AG08396 (cell line): ENCODE measurements at regions not wholly inside any gene's neighbourhood (a gene's known extent, or its start where the extent isn't known, plus 50 kb on each side); places are given as distances from the start of the nearest gene placed in this dataset.
A peak's percentile ranks its signal among the peaks of the same experiment; 100 is the strongest.

Experiments used
- DNase-seq: peaks from one replicate; pipeline ENCODE4 v3.0.0; 2012; ENCODE audit warnings: low spot score, mixed read lengths

DNA sequence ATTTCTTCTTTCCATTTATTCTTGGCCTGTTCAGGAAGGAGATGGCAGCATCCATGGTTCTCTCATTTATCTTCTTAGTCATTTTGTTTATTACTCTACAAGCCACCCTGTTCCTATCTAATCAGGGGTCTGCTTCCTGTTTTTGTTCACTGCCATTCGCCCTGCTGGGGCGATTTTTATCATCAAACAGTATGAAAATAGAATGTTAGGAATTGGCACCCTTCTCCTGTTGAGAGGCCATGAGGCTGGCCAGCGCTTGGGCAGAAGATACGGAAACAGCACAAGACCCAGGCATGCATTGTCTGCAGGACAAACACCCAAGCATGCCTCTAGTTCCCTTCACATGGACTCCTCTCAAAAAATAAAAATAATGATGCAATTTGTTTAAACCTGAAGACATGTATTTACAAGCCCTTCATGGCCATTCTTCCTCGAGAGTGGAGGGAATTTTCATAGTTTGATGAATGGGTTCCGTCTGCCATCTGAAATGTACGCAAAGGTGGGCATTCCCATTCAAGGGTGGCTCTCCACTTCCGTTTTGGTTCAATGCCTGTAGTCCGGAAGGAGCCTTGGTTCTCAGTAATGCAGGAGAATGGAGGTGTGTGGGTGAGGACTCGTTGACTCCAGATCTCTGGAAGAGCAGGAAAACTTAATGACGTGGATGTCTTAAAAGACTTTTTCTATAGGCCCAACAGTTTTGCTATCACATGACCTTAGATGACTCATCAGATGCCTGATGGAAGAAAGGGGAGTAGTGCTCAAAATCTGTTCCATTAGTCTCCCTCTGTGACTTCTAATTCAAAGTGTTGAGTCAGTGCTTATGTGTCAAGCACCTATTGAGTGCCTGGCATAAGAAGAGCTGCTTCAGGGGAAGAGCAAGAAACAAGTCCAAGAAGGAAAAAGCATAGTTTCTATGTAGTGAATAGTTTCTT is 252.4 kb upstream of the TBX3 start:
- no peak for DNase-seq

DNA sequence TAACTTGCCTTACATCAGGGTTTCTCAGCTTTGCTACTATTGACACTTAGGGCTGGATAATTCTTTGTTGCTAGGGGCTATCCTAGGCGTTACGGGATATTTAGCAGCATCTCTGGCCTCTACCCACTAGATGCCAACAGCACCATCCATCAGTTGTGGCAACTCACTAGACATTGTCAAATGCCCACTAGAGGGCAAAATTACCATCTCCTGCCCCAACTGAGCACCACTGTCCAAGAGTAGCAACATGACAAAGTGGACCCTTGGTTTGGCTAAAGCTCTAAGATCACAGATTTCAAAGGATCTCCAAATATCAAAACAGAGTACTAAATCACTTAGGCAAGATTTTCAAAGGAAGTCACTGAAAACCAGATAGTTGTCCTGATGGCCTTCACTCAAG is 251.7 kb upstream of the TBX3 start:
- no peak for DNase-seq

DNA sequence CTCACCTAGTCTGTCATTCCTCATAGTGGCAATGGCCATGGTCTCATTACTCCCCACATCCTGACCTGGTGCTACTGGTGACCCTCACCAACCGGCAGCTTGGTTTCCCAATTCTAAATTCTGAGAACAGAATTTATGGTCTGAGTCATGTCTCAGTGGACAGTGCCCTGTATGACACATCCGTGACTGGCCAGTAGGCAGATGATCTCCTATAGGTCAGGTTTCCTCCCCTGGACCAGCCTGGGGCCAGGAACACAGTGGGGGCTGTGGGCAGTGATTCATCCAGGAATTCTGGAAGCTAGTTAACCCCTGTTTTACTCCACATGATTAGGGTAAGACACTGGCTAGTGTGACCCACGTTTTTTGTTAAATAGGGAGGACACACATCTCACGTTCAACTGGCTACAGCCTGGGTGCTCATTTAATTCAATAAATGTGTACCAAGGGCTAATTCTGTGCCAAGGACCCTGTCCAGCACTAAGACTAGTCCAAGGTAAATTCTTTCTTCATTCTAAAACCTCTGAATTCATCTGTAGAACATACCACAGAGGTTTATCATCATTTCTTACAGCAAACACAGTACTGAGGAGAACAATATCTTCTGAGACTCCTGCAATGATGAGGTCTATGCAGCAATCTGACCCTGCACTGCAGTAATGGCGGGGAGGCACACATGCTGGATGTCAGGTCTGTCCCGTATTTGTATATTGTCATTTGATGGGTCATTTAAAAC is 249.6 kb upstream of the TBX3 start:
- DNase-seq: peak; percentile 84

GRCh38 chr12:114932806-114933205 is 248.8 kb upstream of the TBX3 start:
- DNase-seq: no peak

- no peak for DNase-seq
These were observed 247.1 kb upstream of the TBX3 start for GRCh38 chr12:114931025-114931424.

GRCh38 chr12:114926341-114926740 is 242.4 kb upstream of the TBX3 start:
- no peak for DNase-seq

- no peak for DNase-seq
These were observed 241.0 kb upstream of the TBX3 start for GRCh38 chr12:114924946-114925475.

- DNase-seq: no peak
These were observed 237.8 kb upstream of the TBX3 start for GRCh38 chr12:114921781-114922180.

GRCh38 chr12:114920771-114921554 is 237.0 kb upstream of the TBX3 start:
- DNase-seq: no peak

GRCh38 chr12:114919479-114919878 is 235.5 kb upstream of the TBX3 start:
- DNase-seq: no peak

DNA sequence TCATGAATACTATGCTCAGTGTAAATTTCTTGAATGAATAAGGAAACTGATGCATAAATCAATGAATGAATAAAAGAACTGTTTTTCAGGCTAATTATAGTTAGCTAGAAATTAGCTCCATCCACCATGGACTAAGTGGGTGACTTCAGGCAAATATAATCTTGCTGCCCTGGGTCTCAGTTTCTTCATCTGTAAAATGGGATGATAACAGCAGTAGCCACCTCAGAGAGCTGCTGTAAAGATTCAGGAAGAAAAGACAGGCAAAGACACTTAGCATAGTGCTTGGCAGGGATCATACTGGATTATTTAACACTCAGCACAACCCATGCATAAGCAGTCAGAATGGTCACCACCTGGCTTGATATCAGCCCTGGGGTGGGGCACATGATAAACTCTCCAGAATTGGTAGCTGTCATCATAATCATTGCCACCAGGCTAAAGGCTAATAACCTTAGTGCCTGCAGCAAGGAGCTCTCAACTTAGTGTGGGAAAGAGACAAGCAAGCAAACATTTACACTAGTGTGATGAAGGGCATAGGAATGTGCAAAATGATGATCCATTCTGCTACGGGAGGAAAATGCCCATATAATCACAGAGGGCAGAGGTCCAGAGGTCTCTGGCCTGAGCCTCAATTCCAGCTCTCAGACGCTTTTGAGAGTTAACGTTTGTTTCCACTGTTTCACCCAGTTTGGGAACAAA is 234.7 kb upstream of the TBX3 start:
- DNase-seq: peak; percentile 37

DNA sequence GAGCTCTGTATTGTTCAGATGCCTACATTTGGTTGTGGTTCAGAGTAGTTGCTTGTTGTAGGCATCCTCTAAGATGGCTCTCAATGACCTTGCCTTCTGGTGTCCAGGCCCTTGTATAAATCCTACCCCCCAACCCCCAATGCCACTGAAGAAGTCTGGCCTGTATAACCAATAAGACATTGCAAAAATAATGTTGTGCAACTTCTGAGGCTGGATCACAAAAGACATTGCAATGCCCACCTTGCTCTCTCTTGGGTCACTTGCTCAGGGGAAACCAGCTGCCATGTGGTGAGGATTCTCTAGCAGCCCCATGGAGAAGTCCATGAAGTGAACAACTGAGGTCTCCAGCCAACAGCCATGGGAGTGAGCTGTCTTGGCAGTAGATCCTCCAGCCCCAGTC is 234.0 kb upstream of the TBX3 start:
- DNase-seq: no peak

DNA sequence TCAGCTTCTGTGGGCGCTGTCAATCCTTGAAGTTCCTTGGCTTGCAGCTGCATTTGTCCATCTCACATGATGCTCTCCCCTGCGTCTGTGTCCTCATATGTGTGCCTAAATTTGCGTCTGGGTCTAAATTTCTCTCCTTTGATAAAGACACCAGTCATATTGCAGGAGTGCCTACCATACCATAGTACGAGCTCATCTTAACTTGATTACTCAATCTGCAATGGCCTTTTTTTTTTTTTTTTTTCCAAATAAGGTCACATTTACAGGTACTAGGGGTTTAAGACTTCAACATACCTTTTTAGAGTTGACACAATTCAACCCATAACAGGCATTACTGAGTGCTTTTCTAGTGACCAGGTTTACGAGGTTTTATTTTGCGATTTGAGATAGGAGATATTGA is 233.3 kb upstream of the TBX3 start:
- DNase-seq: no peak

GRCh38 chr12:114916541-114916940 is 232.6 kb upstream of the TBX3 start:
- no peak for DNase-seq

GRCh38 chr12:114916124-114916523 is 232.1 kb upstream of the TBX3 start:
- peak; percentile 43 for DNase-seq

DNA sequence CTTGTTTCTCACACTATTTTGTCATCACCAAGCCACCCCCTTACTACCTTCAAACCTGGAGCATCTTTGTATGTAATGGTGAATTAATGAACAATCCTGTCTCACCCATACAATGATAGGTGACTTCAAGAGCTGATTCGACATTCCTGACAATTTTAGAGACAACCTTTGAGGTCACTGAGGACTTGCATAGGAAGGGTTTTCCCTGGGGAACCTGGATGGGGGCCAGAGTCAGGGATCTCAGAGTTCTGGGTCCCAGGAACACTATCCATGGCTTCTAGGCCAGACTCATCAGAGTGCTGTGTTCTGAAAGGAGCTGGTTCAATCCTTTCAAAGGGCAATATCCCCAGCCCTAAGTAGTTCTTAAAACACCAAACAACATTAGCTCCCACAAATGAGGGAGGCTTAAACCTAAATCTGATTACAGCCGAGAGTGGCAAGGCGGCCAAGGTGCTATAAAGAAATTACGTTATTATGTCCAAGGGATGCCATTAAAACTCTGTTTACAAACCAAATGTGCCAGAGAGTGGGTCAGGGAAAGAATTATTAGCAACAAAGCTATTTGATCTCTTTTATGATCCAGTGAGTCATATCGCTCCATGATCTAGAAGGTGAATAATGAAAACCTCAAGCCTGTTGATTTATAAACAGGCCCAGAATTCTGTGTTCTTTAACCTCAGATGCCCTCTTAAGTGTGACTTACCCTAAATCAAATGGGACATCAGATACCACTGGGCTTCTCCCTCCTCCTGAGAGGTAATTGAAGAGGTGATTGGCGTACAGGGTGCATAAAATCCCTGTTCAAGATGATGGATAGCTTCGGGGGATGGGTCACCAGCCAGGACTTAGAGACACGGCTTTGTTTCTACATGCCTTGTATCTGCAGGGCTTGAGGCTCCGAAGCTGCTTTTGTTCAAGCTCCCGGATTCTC is 230.2 kb upstream of the TBX3 start:
- DNase-seq: no peak

DNA sequence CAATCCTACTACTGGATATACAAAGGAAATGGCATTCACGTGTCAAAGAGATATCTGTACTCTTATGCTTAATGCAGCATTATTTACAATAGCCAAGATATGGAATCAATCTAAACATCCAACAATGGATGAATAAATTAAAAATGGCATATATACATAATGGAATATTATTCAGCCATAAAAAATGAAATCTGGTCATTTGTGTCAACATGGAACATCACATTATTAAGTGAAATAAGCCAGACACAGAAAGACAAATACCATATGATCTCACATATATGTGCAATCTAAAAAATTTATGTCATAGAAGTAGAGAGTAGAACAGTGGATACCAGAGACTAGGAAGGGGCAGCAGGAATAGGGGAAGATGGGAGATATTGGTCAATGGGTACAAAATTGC is 228.8 kb upstream of the TBX3 start:
- no peak for DNase-seq

- DNase-seq: no peak
These were observed 227.2 kb upstream of the TBX3 start for GRCh38 chr12:114911196-114911595.

DNA sequence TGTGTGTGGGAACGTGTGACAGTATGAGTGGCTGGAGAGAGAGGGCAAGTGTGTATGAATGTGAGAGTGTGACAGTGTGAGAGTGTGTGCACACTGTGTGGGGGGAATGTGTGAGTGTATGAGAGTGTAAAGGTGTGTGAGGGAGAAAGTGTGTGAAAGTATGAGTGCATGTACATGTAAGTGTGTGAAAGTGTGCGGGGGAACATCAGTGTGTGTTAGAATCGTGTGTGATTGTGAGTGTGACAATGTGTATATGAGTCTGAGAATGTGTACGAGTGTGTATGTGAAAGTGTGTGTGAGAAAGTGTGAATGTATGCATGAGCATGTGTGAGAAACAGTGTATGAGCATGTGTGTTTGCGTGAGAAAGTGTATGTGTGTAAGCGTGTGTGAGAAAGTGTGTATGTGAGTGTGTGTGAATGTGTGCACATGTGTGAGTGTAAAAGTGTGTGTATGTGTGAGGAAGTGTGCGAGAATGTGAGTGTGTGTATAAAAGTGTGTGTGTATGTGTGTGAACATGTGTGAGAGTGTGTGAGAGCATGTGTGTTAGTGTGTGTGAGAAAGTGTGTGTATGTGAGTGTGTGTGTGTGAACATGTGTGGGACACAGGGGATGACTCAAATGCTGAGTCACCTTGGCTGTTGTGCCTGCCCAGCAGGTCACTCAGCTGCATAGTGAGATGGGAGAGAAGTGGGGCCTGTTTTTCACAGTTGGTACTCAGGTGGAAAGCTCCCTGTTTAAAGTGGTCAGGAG is 220.5 kb upstream of the TBX3 start:
- DNase-seq: no peak
